Motor neuron (in vitro differentiated cells): ENCODE measurements at regions not wholly inside any gene's neighbourhood (a gene's known extent, or its start where the extent isn't known, plus 50 kb on each side); places are given as distances from the start of the nearest gene placed in this dataset.
A peak's percentile ranks its signal among the peaks of the same experiment; 100 is the strongest.

Source experiments
- ATAC-seq, 8 experiments: fragments of 200-7000 bp; cut with Tn5 transposase; replicated peaks in 6 of 8; 2 replicates each; pipeline ENCODE4 v1.8.0; 2021; ENCODE audit warnings: mild to moderate bottlenecking in 8 of 8, moderate library complexity in 8 of 8
- H3K27ac ChIP-seq, 2 donors: fragments of 250-450 bp; sonication (Bioruptor Pico); 2 replicates each; pipeline ENCODE4 v1.9.0; 2021; ENCODE audit warnings: antibody characterized with exemption in 2 of 2, mild to moderate bottlenecking in 2 of 2, moderate library complexity in 1 of 2
- H3K4me1 ChIP-seq, 2 donors: fragments of 250-450 bp; sonication (Bioruptor Pico); replicated peaks in 1 of 2; 2 replicates each; pipeline ENCODE4 v1.6.1; 2021; ENCODE audit warnings: antibody characterized with exemption in 2 of 2, mild to moderate bottlenecking in 2 of 2, moderate library complexity in 1 of 2
- H3K4me3 ChIP-seq, 5 donors: fragments of 250-450 bp; sonication (Bioruptor Pico); 2 replicates each; pipeline ENCODE4 v1.9.0; 2021; ENCODE audit warnings: antibody characterized with exemption in 5 of 5, mild to moderate bottlenecking in 5 of 5, moderate library complexity in 4 of 5
- WGBS, 10 experiments: fragments of 450-650 bp; shearing (Covaris generic); methylation state at CpG; one replicate each; pipeline ENCODE4 v1.0.0; 2022; 5-methylcytosine and 5-hydroxymethylcytosine counted together
- in situ Hi-C, 9 experiments: fragments of 400-800 bp; cut with MboI; loops; one replicate each; pipeline ENCODE4 v1.15.0; 2021; ENCODE audit warnings: low sequenced_read_pairs in 9 of 9, low pct_unique_long_range_greater_than_20kb in 2 of 9; ENCODE audit not compliant: unreplicated experiment in 9 of 9

DNA sequence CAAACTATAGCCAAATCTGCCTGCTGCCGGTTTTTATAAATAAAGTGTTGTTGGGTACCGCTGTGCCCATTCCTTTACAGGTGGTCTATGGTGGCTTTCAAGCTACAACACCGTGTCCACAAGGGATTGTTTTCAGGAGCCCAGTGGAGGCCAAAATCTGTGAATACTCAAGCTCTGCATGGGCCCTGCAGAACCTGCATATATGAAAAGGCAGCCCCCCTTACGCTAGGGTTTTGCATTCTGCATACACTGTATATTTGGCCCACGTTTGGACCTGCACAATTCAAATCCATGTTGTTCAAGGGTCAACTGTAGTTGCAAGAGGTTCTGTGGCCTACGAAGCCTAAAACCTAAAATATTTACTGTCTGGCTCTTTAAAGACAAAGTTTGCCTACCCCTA, 122.2 kb upstream of the TLE3 start:
- in situ Hi-C loops, result no loop called here
- ATAC-seq, result no peak
- Histone ChIP-seq H3K27ac (peak overlapping the region; percentile 10 to 16), H3K4me1 (peaks cover 64 to 83% of the 10 kb centered on the region in 2 donors), H3K4me3 (no peak overlapping the region)
- 20 to 100% (median 81%) methylated on average over 1 to 6 of the region's 6 CpGs; no CpG with 5 or more reads in 2 of the 10 experiments for WGBS, 10 experiments

- no peak for ATAC-seq
- H3K4me3 ChIP-seq, result no peak overlapping the region
- in situ Hi-C loops, result no loop called here
- WGBS, 10 experiments, result 20 to 80% (median 57%) methylated on average over 1 to 3 of the region's 8 CpGs; no CpG with 5 or more reads in 5 of the 10 experiments
- peak overlapping the region in 1 of 2 donors; percentile 10 for H3K27ac ChIP-seq
- H3K4me1 ChIP-seq, result peaks cover 64 to 83% of the 10 kb centered on the region in 2 donors
These were observed 121.7 kb upstream of the TLE3 start for GRCh38 chr15:70219256-70219895.

DNA sequence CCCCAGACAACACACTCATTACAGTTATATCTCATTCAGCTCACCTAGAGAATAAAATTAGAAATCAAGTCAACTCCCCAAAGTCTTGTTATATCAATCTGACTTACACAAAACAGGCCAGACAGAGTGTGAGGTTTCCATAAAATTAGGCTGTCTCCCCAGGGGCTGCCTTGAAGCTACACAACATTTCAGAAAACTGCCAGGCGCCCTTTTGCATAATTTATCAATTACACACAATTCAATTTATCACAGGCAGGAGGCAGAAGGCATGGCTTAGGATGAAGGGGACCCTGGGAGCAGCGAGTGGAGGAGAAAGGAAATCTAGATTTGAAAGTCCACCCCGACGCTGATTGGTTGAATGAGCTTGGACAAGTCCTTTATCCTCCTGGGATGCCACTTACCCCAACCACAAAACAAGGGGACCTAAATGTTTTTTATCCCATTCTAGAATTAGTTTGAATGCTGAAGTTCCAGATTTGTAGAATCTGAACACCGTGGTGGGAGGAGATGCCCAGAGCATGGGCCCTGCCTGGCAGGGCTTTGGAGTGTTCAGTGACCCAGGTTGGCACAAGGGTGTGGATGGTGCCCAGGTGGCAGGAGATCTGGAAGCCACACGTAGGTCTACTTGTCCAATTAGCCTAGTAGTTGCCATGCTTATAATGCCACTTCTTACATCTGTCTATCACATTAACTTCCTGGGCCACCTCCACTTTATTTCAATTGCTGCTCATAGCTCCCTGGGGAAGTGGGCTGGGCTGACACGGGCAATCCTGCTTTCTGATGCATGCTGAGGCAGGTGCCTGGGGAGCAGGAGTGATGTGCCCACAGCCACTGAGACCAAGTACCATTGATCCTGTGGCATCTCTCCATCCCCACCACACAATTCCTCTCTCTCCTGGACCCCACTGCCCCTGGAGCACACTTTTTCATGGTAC, 119.8 kb upstream of the TLE3 start:
- ATAC-seq, result no peak
- Histone ChIP-seq H3K27ac (no peak overlapping the region), H3K4me3 (no peak overlapping the region), H3K4me1 (peaks cover 60 to 82% of the 10 kb centered on the region in 2 donors)
- in situ Hi-C loops, result no loop called here
- WGBS, 10 experiments, result 0 to 100% (median 64%) methylated on average over 1 to 7 of the region's 7 CpGs; no CpG with 5 or more reads in 4 of the 10 experiments

DNA sequence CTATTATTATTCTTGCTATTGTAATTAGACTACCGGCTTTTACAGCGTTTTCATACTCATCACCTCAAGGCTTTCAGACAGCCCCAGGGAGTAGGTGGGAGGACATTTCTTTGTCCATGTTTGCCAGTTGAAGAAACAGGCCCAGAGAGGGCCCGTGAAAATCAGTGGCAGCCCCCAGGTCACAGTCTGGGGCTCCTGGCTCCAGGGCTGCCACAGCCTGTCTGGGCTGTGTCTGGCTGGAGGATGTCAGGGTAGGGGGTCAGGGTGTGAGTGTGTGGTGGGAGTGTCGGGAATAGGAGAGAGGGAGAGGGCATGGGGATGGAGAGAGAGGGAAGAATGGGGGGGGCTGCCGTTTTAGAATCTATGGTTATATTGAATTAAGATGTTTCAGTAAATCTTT, 118.2 kb upstream of the TLE3 start:
- Histone ChIP-seq H3K27ac (no peak overlapping the region), H3K4me1 (peaks cover 52 to 68% of the 10 kb centered on the region in 2 donors), H3K4me3 (no peak overlapping the region)
- whole genome bisulfite sequencing, 10 experiments, result 45 to 100% (median 92%) methylated on average over 1 to 3 of the region's 5 CpGs; no CpG with 5 or more reads in 5 of the 10 experiments
- no peak for ATAC-seq
- in situ Hi-C loops, result no loop called here

GRCh38 chr15:70214941-70215635, 117.4 kb upstream of the TLE3 start:
- Histone ChIP-seq H3K27ac (no peak overlapping the region), H3K4me1 (peaks cover 44 to 59% of the 10 kb centered on the region in 2 donors), H3K4me3 (no peak overlapping the region)
- in situ Hi-C loops, result no loop called here
- 43 to 100% (median 95%) methylated on average over 1 to 5 of the region's 7 CpGs; no CpG with 5 or more reads in 4 of the 10 experiments for WGBS, 10 experiments
- ATAC-seq, result no peak

GRCh38 chr15:70214276-70214675, 116.6 kb upstream of the TLE3 start:
- in situ Hi-C loops, result no loop called here
- peak in 1 of 8 experiments; percentile 34 for ATAC-seq
- WGBS, 10 experiments, result 60 to 100% (median 90%) methylated on average over 1 to 3 of the region's 5 CpGs; no CpG with 5 or more reads in 4 of the 10 experiments

DNA sequence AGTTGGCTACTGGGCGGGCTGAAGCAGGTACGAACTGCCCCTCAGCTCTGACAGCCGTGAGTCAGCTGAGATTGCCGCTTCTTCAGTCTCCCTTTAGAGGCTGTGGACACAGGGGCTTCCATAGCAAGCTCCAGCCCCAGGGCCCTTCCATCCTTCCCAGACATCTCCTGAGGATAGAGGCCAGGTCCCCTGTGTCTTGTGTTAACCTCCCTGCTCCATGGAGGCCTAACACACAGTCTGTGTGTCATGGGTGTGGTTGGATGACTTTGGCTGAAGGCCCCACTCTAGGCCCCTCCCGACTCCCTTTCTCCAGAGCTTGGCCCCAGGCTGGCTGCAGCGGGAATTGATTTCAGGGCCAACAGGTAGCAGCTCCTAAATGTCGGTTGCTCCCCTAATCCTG, 116.1 kb upstream of the TLE3 start:
- 90 to 100% (median 100%) methylated on average over 1 to 5 of the region's 7 CpGs; no CpG with 5 or more reads in 5 of the 10 experiments for WGBS, 10 experiments
- peaks cover 31 to 46% of the 10 kb centered on the region in 2 donors for H3K4me1 ChIP-seq
- no peak overlapping the region for H3K27ac ChIP-seq
- H3K4me3 ChIP-seq, result no peak overlapping the region
- in situ Hi-C loops, result no loop called here
- ATAC-seq, result peak in 5 of 8 experiments; percentile 11 to 90 (median 74)

More at GRCh38 chr15:70214276-70214675, 116.6 kb upstream of the TLE3 start:
- Histone ChIP-seq H3K27ac (no peak overlapping the region), H3K4me1 (peaks cover 35 to 51% of the 10 kb centered on the region in 2 donors), H3K4me3 (no peak overlapping the region)

DNA sequence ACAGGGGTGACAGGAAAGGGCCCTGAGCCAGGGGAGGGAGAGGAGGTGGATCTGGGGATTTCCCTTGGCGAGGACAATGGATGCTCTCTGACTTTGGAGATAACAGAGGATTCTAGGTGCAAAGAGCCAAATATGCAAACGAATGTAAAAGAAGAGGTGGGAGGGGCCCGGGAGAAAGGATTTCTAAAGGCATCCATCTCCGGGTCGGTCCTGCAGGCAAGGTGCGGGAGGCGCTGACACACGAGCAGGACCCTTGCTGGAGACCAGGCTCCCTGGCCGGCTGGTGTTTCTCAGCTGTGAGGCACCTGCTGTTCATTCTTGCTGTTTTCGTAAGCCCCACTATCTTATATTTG, 115.2 kb upstream of the TLE3 start:
- no peak overlapping the region for H3K27ac ChIP-seq
- in situ Hi-C loops, result no loop called here
- peaks cover 27 to 37% of the 10 kb centered on the region in 2 donors for H3K4me1 ChIP-seq
- WGBS, 10 experiments, result 51 to 93% (median 65%) methylated on average over 2 to 8 of the region's 10 CpGs; no CpG with 5 or more reads in 5 of the 10 experiments
- no peak overlapping the region for H3K4me3 ChIP-seq
- peak in 3 of 8 experiments; percentile 32 to 34 (median 32) for ATAC-seq

DNA sequence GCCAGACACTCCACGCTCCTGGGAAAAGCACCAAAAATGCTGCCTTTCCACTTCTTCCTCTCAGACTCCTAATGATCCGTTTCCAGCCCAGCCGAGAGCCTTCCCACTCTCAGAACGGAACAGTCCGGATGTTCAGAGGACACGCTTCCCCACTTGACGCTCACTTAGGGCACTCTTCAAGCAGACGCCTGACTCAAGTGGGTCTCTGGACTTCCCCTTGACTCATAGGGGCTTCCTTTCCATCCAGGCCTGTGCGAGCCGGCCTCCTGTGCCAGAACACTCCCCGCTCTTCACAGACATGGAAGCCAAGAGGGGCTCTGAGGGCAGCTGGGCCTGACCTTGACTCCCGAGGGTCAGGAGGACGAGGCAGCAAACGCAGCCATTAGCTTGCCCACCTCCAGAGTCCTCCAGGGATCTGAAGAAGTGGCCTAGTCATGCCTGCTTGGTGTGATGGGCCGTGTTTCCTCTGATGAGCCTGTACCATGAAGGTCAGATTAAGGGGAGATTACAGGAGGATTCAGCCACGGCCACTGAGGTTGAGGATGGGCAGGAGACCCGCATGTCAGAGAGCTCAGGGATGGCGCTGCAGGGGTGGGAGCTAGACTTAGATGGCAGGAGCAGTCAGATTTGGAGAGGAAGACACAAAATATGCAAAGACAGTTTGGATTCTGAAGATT, 114.7 kb upstream of the TLE3 start:
- Histone ChIP-seq H3K27ac (no peak overlapping the region), H3K4me1 (peaks cover 22 to 32% of the 10 kb centered on the region in 2 donors), H3K4me3 (no peak overlapping the region)
- 88 to 100% (median 97%) methylated on average over 2 to 7 of the region's 18 CpGs; no CpG with 5 or more reads in 5 of the 10 experiments for WGBS, 10 experiments
- ATAC-seq, result peak in 1 of 8 experiments; percentile 3
- in situ Hi-C loops, result no loop called here

DNA sequence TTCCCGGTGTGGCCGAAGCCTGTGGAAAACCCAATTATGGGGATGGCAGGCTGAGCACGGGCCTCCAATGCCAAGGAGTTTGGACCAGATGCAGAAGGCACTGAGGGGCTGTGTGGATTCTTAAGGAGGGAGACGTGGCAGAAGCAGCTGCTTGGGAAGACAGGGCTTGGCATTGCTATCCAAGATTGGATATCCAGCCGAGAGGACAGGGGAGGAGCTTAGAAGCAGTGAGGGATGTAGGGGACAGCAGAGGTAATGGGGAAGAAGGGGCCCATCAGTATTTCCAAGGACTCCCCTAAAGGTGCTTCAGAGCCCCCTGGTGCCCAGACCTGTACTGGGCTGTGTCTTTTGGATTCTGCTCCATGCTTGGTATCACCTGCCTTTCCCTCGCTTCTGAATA, 112.8 kb upstream of the TLE3 start:
- H3K27ac ChIP-seq, result no peak overlapping the region
- no peak overlapping the region for H3K4me3 ChIP-seq
- WGBS, 10 experiments, result 58 to 100% (median 87%) methylated on average over 1 to 6 of the region's 6 CpGs; no CpG with 5 or more reads in 2 of the 10 experiments
- in situ Hi-C loops, result no loop called here
- peaks cover 18 to 25% of the 10 kb centered on the region in 2 donors for H3K4me1 ChIP-seq
- ATAC-seq, result no peak

GRCh38 chr15:70210076-70210475, 112.4 kb upstream of the TLE3 start:
- in situ Hi-C loops, result no loop called here
- ATAC-seq, result peak in 2 of 8 experiments; percentile 33 to 39
- Histone ChIP-seq H3K27ac (no peak overlapping the region), H3K4me1 (peaks cover 15 to 22% of the 10 kb centered on the region in 2 donors), H3K4me3 (no peak overlapping the region)
- 33 to 90% (median 80%) methylated on average over 1 to 2 of the region's 2 CpGs; no CpG with 5 or more reads in 6 of the 10 experiments for WGBS, 10 experiments

- 67 to 89% (median 82%) methylated on average over 1 to 5 of the region's 5 CpGs; no CpG with 5 or more reads in 6 of the 10 experiments for WGBS, 10 experiments
- H3K4me1 ChIP-seq, result peaks cover 16 to 22% of the 10 kb centered on the region in 2 donors
- no peak for ATAC-seq
- in situ Hi-C loops, result no loop called here
- no peak overlapping the region for H3K27ac ChIP-seq
- H3K4me3 ChIP-seq, result no peak overlapping the region
These were observed 111.8 kb upstream of the TLE3 start for GRCh38 chr15:70209499-70209898.
